GM12875 (cell line): ENCODE measurements at regions not wholly inside any gene's neighbourhood (a gene's known extent, or its start where the extent isn't known, plus 50 kb on each side); places are given as distances from the start of the nearest gene placed in this dataset.

Experiments used
- H3K4me3 ChIP-seq: one replicate; pipeline ENCODE4 v1.5.1; 2011; ENCODE audit warnings: low read depth, low read length, control low read depth
- CTCF ChIP-seq: IDR thresholded peaks from 2 replicates; pipeline ENCODE4 v1.5.1; 2011; ENCODE audit warnings: low read depth, mild to moderate bottlenecking, control low read depth, inconsistent platforms, low read length, moderate library complexity, borderline replicate concordance; ENCODE audit not compliant: insufficient read depth

GRCh38 chr4:123976819-123977218 is 580.2 kb downstream of the SPRY1 start:
- TF ChIP-seq CTCF: no peak
- H3K4me3 ChIP-seq: no peak overlapping the region

- no peak for TF ChIP-seq CTCF
- H3K4me3 ChIP-seq: no peak overlapping the region
These were observed 581.1 kb downstream of the SPRY1 start for GRCh38 chr4:123977641-123978081.

GRCh38 chr4:123978637-123979036 is 582.0 kb downstream of the SPRY1 start:
- TF ChIP-seq CTCF: no peak
- H3K4me3 ChIP-seq: no peak overlapping the region

GRCh38 chr4:123980736-123981300 is 584.2 kb downstream of the SPRY1 start:
- H3K4me3 ChIP-seq: no peak overlapping the region
- no peak for TF ChIP-seq CTCF

- no peak overlapping the region for H3K4me3 ChIP-seq
- TF ChIP-seq CTCF: no peak
These were observed 588.3 kb downstream of the SPRY1 start for GRCh38 chr4:123984886-123985285.

- H3K4me3 ChIP-seq: no peak overlapping the region
- TF ChIP-seq CTCF: no peak
These were observed 589.7 kb downstream of the SPRY1 start for GRCh38 chr4:123986268-123986798.

- no peak overlapping the region for H3K4me3 ChIP-seq
- no peak for TF ChIP-seq CTCF
These were observed 590.8 kb downstream of the SPRY1 start for GRCh38 chr4:123987408-123987807.
